ENCODE measurements at regions not wholly inside any gene's neighbourhood (a gene's known extent, or its start where the extent isn't known, plus 50 kb on each side); places are given as distances from the start of the nearest gene placed in this dataset.

GRCh38 chr9:73020877-73021276, 68.0 kb upstream of the ALDH1A1 start:
- CTCF ChIA-PET, result interaction anchor here (0.6 kb wide), 1 partner anchor 103 kb away, joined by 5 read pairs; no protein-coding TSS in a partner anchor
- H3K9me3 ChIP-seq (ENCODE audit: low read depth, low read length, poor library complexity, severe bottlenecking), result peaks cover 6% of the 10 kb centered on the region
- H3K27ac ChIP-seq (ENCODE audit: low read depth, low read length, poor library complexity, severe bottlenecking), result no peak overlapping the region
- POLR2A ChIA-PET (ENCODE audit: low non-redundant PET), result no interaction called here
- TF ChIP-seq, protein P1, sequence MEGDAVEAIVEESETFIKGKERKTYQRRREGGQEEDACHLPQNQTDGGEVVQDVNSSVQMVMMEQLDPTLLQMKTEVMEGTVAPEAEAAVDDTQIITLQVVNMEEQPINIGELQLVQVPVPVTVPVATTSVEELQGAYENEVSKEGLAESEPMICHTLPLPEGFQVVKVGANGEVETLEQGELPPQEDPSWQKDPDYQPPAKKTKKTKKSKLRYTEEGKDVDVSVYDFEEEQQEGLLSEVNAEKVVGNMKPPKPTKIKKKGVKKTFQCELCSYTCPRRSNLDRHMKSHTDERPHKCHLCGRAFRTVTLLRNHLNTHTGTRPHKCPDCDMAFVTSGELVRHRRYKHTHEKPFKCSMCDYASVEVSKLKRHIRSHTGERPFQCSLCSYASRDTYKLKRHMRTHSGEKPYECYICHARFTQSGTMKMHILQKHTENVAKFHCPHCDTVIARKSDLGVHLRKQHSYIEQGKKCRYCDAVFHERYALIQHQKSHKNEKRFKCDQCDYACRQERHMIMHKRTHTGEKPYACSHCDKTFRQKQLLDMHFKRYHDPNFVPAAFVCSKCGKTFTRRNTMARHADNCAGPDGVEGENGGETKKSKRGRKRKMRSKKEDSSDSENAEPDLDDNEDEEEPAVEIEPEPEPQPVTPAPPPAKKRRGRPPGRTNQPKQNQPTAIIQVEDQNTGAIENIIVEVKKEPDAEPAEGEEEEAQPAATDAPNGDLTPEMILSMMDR (conservative IDR thresholded peaks at IDR 0.05; ENCODE audit: low read depth, low read length), result no peak
- no peak for TF ChIP-seq EZH2 (IDR thresholded peaks at IDR 0.05; ENCODE audit: borderline replicate concordance, low read depth, low read length, poor library complexity, severe bottlenecking)
- DNase-seq (ENCODE audit: low spot score), result no peak
- no peaks in the 10 kb centered on the region for H3K36me3 ChIP-seq (ENCODE audit: insufficient read depth, low read length, poor library complexity, severe bottlenecking)
- H3K4me1 ChIP-seq (ENCODE audit: insufficient read depth, low read length, poor library complexity, severe bottlenecking), result peaks cover 11% of the 10 kb centered on the region
- BruUV-seq (replicated peaks), result no TSS peak
- no peaks in the 10 kb centered on the region for H3K27me3 ChIP-seq (replicated peaks; ENCODE audit: insufficient read depth, low read depth, low read length, poor library complexity)
- intact Hi-C loops (cut with micrococcal nuclease; ENCODE audit: unreplicated experiment), result loop anchor here (5.0 kb wide), 1 partner anchor 161 kb away; no protein-coding TSS in a partner anchor
- no peak overlapping the region for H3K4me3 ChIP-seq (ENCODE audit: low read depth, low read length, poor library complexity, severe bottlenecking)

DNA sequence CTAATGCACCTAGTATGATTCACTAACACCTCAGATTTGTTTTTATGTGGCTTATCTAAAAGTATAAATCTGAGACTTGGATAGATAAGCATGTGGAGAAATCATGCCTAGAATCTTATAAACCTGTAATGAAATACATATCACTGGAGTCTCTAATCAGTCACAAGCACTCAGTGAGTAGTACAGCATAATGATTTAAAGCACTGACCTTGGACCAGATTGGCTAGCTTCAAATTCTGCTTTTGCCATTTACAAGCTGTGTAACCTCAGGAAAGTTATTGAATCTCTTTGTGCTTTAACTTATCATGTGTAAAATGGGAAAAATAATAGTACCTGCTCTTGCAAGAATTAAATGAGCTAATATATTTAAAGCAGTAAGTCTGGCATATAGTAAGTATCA, 61.2 kb upstream of the ALDH1A1 start:
- ChIA-PET CTCF (no interaction called here), POLR2A (ENCODE audit: low non-redundant PET) (no interaction called here)
- intact Hi-C loops (cut with micrococcal nuclease; ENCODE audit: unreplicated experiment), result loop anchor here (10.0 kb wide), 1 partner anchor 49 kb away; no protein-coding TSS in a partner anchor
- peaks cover 6% of the 10 kb centered on the region for H3K9me3 ChIP-seq (ENCODE audit: low read depth, low read length, poor library complexity, severe bottlenecking)
- H3K4me3 ChIP-seq (ENCODE audit: low read depth, low read length, poor library complexity, severe bottlenecking), result no peak overlapping the region
- H3K27ac ChIP-seq (ENCODE audit: low read depth, low read length, poor library complexity, severe bottlenecking), result no peak overlapping the region
- H3K4me1 ChIP-seq (ENCODE audit: insufficient read depth, low read length, poor library complexity, severe bottlenecking), result no peaks in the 10 kb centered on the region
- no TSS peak for BruUV-seq (replicated peaks)
- no peak for DNase-seq (ENCODE audit: low spot score)
- no peaks in the 10 kb centered on the region for H3K27me3 ChIP-seq (replicated peaks; ENCODE audit: insufficient read depth, low read depth, low read length, poor library complexity)
- TF ChIP-seq EZH2 (IDR thresholded peaks at IDR 0.05; ENCODE audit: borderline replicate concordance, low read depth, low read length, poor library complexity, severe bottlenecking), result no peak
- H3K36me3 ChIP-seq (ENCODE audit: insufficient read depth, low read length, poor library complexity, severe bottlenecking), result no peaks in the 10 kb centered on the region

DNA sequence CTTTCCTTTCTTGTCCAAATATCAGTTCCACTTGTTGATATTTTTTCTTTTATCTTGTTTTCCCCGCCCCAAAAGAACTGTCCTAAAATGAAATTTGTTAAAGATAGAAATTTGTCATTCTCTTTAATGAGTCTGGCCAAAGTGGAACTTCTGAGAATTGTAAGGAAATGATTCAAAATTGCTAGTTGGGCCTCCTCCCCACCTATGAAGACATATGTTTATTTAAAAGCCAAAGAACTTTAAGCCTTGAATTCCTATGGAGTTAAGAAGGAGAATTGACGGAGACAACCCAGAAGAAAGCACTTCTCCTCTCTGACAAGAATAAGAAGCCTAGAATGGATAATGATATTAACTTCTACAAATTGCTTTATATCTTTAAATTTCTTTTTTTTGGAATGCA, 59.1 kb upstream of the ALDH1A1 start:
- no TSS peak for BruUV-seq (replicated peaks)
- no peaks in the 10 kb centered on the region for H3K4me1 ChIP-seq (ENCODE audit: insufficient read depth, low read length, poor library complexity, severe bottlenecking)
- no peaks in the 10 kb centered on the region for H3K9me3 ChIP-seq (ENCODE audit: low read depth, low read length, poor library complexity, severe bottlenecking)
- H3K27me3 ChIP-seq (replicated peaks; ENCODE audit: insufficient read depth, low read depth, low read length, poor library complexity), result no peaks in the 10 kb centered on the region
- CTCF ChIA-PET, result no interaction called here
- no peaks in the 10 kb centered on the region for H3K36me3 ChIP-seq (ENCODE audit: insufficient read depth, low read length, poor library complexity, severe bottlenecking)
- no peak overlapping the region for H3K4me3 ChIP-seq (ENCODE audit: low read depth, low read length, poor library complexity, severe bottlenecking)
- intact Hi-C loops (cut with micrococcal nuclease; ENCODE audit: unreplicated experiment), result loop anchor here (10.0 kb wide), 1 partner anchor 47 kb away; no protein-coding TSS in a partner anchor
- TF ChIP-seq, protein P1 (conservative IDR thresholded peaks at IDR 0.05; ENCODE audit: low read depth, low read length), result no peak
- no peak for TF ChIP-seq EZH2 (IDR thresholded peaks at IDR 0.05; ENCODE audit: borderline replicate concordance, low read depth, low read length, poor library complexity, severe bottlenecking)
- no peak for DNase-seq (ENCODE audit: low spot score)
- H3K27ac ChIP-seq (ENCODE audit: low read depth, low read length, poor library complexity, severe bottlenecking), result no peak overlapping the region
- POLR2A ChIA-PET (ENCODE audit: low non-redundant PET), result no interaction called here

GRCh38 chr9:73011181-73011750, 58.4 kb upstream of the ALDH1A1 start:
- no peak overlapping the region for H3K4me3 ChIP-seq (ENCODE audit: low read depth, low read length, poor library complexity, severe bottlenecking)
- ChIA-PET POLR2A (ENCODE audit: low non-redundant PET) (no interaction called here), CTCF (no interaction called here)
- no peaks in the 10 kb centered on the region for H3K4me1 ChIP-seq (ENCODE audit: insufficient read depth, low read length, poor library complexity, severe bottlenecking)
- H3K36me3 ChIP-seq (ENCODE audit: insufficient read depth, low read length, poor library complexity, severe bottlenecking), result no peaks in the 10 kb centered on the region
- TF ChIP-seq EZH2 (IDR thresholded peaks at IDR 0.05; ENCODE audit: borderline replicate concordance, low read depth, low read length, poor library complexity, severe bottlenecking), result no peak
- TF ChIP-seq, protein P1 (conservative IDR thresholded peaks at IDR 0.05; ENCODE audit: low read depth, low read length), result no peak
- no TSS peak for BruUV-seq (replicated peaks)
- no peak for DNase-seq (ENCODE audit: low spot score)
- H3K9me3 ChIP-seq (ENCODE audit: low read depth, low read length, poor library complexity, severe bottlenecking), result no peaks in the 10 kb centered on the region
- intact Hi-C loops (cut with micrococcal nuclease; ENCODE audit: unreplicated experiment), result loop anchor here (10.0 kb wide), 1 partner anchor 46 kb away; no protein-coding TSS in a partner anchor
- no peak overlapping the region for H3K27ac ChIP-seq (ENCODE audit: low read depth, low read length, poor library complexity, severe bottlenecking)
- no peaks in the 10 kb centered on the region for H3K27me3 ChIP-seq (replicated peaks; ENCODE audit: insufficient read depth, low read depth, low read length, poor library complexity)
